Colonic mucosa (tissue), 4 donors: ENCODE measurements at regions not wholly inside any gene's neighbourhood (a gene's known extent, or its start where the extent isn't known, plus 50 kb on each side); places are given as distances from the start of the nearest gene placed in this dataset.

Source experiments
- DNase-seq: peaks from one replicate; pipeline ENCODE4 v3.0.0-alpha.2; 2020
- H3K27ac ChIP-seq: fragments of 200-600 bp; one replicate; pipeline ENCODE4 v1.8.0; 2021
- H3K27me3 ChIP-seq: fragments of 200-600 bp; one replicate; pipeline ENCODE4 v1.8.0; 2021
- H3K36me3 ChIP-seq: fragments of 200-600 bp; one replicate; pipeline ENCODE4 v1.8.0; 2021
- H3K4me1 ChIP-seq: fragments of 200-600 bp; one replicate; pipeline ENCODE4 v1.8.0; 2021; ENCODE audit warnings: mild to moderate bottlenecking
- H3K4me3 ChIP-seq: fragments of 200-600 bp; one replicate; pipeline ENCODE4 v1.8.0; 2021
- H3K9ac ChIP-seq, 2 donors: one replicate each; pipeline ENCODE4 v1.7.0; 2013; ENCODE audit warnings: control low read depth in 2 of 2, low read depth in 2 of 2, low read length in 2 of 2
- H3K9me3 ChIP-seq: fragments of 200-600 bp; one replicate; pipeline ENCODE4 v1.8.0; 2021
- CTCF ChIP-seq: fragments of 200-600 bp; IDR thresholded peaks from one replicate; pipeline ENCODE4 v1.8.0; 2022; ENCODE audit warnings: antibody characterized with exemption, mild to moderate bottlenecking
- intact Hi-C: fragments of 100-400 bp; cut with DNase I; formaldehyde crosslinking; loops from one replicate; pipeline ENCODE4 v1.14.1; 2022
- donor health status: healthy.
- donor health status: DM: no; HTN: no; CAD: no.
- donor health status: DM: no; HTN: no; CAD: no.

- no peak overlapping the region for H3K4me3 ChIP-seq
- no peak overlapping the region for H3K27ac ChIP-seq
- no peak for DNase-seq
- H3K36me3 ChIP-seq = no peaks in the 10 kb centered on the region
- H3K27me3 ChIP-seq = no peaks in the 10 kb centered on the region
- TF ChIP-seq CTCF = no peak
- no peaks in the 10 kb centered on the region for H3K9me3 ChIP-seq
- intact Hi-C loops = no loop called here
- no peaks in the 10 kb centered on the region for H3K4me1 ChIP-seq
- H3K9ac ChIP-seq = no peak overlapping the region
Measured at GRCh38 chr9:8134635-8135034, 335.1 kb upstream of the DMAC1 start.

- Histone ChIP-seq H3K36me3 (no peaks in the 10 kb centered on the region), H3K27me3 (no peaks in the 10 kb centered on the region), H3K27ac (no peak overlapping the region), H3K9ac (no peak overlapping the region), H3K4me3 (no peak overlapping the region), H3K9me3 (no peaks in the 10 kb centered on the region), H3K4me1 (no peaks in the 10 kb centered on the region)
- TF ChIP-seq CTCF = no peak
- intact Hi-C loops = no loop called here
- no peak for DNase-seq
Measured at GRCh38 chr9:8133606-8134005, 334.0 kb upstream of the DMAC1 start.

GRCh38 chr9:8115570-8115969, 316.0 kb upstream of the DMAC1 start:
- no peak for DNase-seq
- intact Hi-C loops = no loop called here

GRCh38 chr9:8114826-8115225, 315.2 kb upstream of the DMAC1 start:
- H3K27ac ChIP-seq = no peak overlapping the region
- no peak overlapping the region for H3K4me3 ChIP-seq
- no peak for DNase-seq
- no peaks in the 10 kb centered on the region for H3K4me1 ChIP-seq
- TF ChIP-seq CTCF = no peak
- no peaks in the 10 kb centered on the region for H3K36me3 ChIP-seq
- no peaks in the 10 kb centered on the region for H3K27me3 ChIP-seq
- intact Hi-C loops = no loop called here
- no peaks in the 10 kb centered on the region for H3K9me3 ChIP-seq
- no peak overlapping the region for H3K9ac ChIP-seq

More at GRCh38 chr9:8115570-8115969, 316.0 kb upstream of the DMAC1 start:
- Histone ChIP-seq H3K4me1 (no peaks in the 10 kb centered on the region), H3K27ac (no peak overlapping the region), H3K4me3 (no peak overlapping the region), H3K9me3 (no peaks in the 10 kb centered on the region), H3K36me3 (no peaks in the 10 kb centered on the region), H3K9ac (no peak overlapping the region), H3K27me3 (no peaks in the 10 kb centered on the region)
- TF ChIP-seq CTCF = no peak

- DNase-seq = no peak
- Histone ChIP-seq H3K9ac (no peak overlapping the region), H3K36me3 (no peaks in the 10 kb centered on the region), H3K4me3 (no peak overlapping the region), H3K9me3 (no peaks in the 10 kb centered on the region), H3K27me3 (no peaks in the 10 kb centered on the region), H3K4me1 (no peaks in the 10 kb centered on the region), H3K27ac (no peak overlapping the region)
- TF ChIP-seq CTCF = no peak
- intact Hi-C loops = no loop called here
Measured at GRCh38 chr9:8106362-8106761, 306.8 kb upstream of the DMAC1 start.

GRCh38 chr9:8101607-8102006, 302.0 kb upstream of the DMAC1 start:
- DNase-seq = no peak
- no peak overlapping the region for H3K4me3 ChIP-seq
- H3K9me3 ChIP-seq = no peaks in the 10 kb centered on the region
- no peak overlapping the region for H3K27ac ChIP-seq
- H3K9ac ChIP-seq = no peak overlapping the region
- no peaks in the 10 kb centered on the region for H3K4me1 ChIP-seq
- TF ChIP-seq CTCF = no peak
- intact Hi-C loops = no loop called here
- H3K27me3 ChIP-seq = no peaks in the 10 kb centered on the region
- no peaks in the 10 kb centered on the region for H3K36me3 ChIP-seq
